ENCODE measurements at regions not wholly inside any gene's neighbourhood (a gene's known extent, or its start where the extent isn't known, plus 50 kb on each side); places are given as distances from the start of the nearest gene placed in this dataset.

DNA sequence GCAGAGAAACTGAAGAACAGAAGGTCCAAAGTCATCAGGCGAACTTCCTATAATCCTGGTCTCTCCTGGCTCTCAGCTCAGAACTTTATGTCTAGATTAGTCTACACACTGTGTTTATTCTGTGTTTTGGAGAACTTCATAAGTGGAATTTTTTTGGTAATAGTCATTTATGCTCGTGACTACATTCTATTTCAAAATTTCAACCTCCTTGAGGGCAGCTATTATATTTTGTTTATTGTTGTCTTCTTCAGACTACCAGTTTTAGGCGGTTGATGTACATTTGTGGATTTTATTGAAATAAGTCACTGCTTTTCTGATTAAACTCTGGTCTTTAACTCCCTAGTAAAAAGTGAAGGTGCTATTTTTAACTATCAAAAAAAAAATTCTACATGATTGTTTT, 816.6 kb downstream of the SATB2 start:
- TF ChIP-seq, protein P1, sequence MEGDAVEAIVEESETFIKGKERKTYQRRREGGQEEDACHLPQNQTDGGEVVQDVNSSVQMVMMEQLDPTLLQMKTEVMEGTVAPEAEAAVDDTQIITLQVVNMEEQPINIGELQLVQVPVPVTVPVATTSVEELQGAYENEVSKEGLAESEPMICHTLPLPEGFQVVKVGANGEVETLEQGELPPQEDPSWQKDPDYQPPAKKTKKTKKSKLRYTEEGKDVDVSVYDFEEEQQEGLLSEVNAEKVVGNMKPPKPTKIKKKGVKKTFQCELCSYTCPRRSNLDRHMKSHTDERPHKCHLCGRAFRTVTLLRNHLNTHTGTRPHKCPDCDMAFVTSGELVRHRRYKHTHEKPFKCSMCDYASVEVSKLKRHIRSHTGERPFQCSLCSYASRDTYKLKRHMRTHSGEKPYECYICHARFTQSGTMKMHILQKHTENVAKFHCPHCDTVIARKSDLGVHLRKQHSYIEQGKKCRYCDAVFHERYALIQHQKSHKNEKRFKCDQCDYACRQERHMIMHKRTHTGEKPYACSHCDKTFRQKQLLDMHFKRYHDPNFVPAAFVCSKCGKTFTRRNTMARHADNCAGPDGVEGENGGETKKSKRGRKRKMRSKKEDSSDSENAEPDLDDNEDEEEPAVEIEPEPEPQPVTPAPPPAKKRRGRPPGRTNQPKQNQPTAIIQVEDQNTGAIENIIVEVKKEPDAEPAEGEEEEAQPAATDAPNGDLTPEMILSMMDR (IDR thresholded peaks at IDR 0.05) = no peak
- TF ChIP-seq POLR2A (IDR thresholded peaks at IDR 0.05) = no peak

Data from thyroid gland (tissue), 4 donors.